ENCODE measurements at regions not wholly inside any gene's neighbourhood (a gene's known extent, or its start where the extent isn't known, plus 50 kb on each side); places are given as distances from the start of the nearest gene placed in this dataset.

DNA sequence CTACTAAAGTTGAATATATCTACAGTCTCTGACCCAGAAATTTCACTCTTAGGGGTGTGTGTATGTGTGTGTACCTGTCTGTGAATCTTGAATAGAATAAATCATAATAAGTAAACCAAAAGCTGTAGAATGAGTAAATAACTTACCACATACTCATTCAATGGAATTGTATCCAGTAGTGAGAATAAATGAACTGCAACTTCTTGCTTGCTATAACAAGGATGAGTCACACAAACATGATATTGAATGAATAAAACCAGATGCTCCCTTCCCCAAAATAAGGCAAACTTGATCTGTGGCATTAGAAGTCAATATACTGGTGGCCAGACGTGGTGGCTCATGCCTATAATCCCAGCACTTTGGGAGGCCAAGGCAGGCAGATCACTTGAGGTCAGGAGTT, 259.8 kb upstream of the MON1B start:
- TF ChIP-seq, protein P1, sequence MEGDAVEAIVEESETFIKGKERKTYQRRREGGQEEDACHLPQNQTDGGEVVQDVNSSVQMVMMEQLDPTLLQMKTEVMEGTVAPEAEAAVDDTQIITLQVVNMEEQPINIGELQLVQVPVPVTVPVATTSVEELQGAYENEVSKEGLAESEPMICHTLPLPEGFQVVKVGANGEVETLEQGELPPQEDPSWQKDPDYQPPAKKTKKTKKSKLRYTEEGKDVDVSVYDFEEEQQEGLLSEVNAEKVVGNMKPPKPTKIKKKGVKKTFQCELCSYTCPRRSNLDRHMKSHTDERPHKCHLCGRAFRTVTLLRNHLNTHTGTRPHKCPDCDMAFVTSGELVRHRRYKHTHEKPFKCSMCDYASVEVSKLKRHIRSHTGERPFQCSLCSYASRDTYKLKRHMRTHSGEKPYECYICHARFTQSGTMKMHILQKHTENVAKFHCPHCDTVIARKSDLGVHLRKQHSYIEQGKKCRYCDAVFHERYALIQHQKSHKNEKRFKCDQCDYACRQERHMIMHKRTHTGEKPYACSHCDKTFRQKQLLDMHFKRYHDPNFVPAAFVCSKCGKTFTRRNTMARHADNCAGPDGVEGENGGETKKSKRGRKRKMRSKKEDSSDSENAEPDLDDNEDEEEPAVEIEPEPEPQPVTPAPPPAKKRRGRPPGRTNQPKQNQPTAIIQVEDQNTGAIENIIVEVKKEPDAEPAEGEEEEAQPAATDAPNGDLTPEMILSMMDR (conservative IDR thresholded peaks at IDR 0.05; ENCODE audit: low read depth, low read length): no peak
- no peak for TF ChIP-seq EZH2 (IDR thresholded peaks at IDR 0.05; ENCODE audit: borderline replicate concordance, low read depth, low read length, poor library complexity, severe bottlenecking)
